Endodermal cell (in vitro differentiated cells): ENCODE measurements at regions not wholly inside any gene's neighbourhood (a gene's known extent, or its start where the extent isn't known, plus 50 kb on each side); places are given as distances from the start of the nearest gene placed in this dataset.

Source experiments
- DNase-seq: peaks from one replicate; pipeline ENCODE4 v3.0.0-alpha.2; 2017
- H3K27ac ChIP-seq: 2 replicates; pipeline ENCODE4 v1.5.1; 2013; ENCODE audit warnings: mild to moderate bottlenecking, low read depth, low read length, moderate library complexity
- H3K27me3 ChIP-seq: 2 replicates; pipeline ENCODE4 v1.6.1; 2013; ENCODE audit warnings: mild to moderate bottlenecking, low read length, moderate library complexity; ENCODE audit not compliant: insufficient read depth, control insufficient read depth, poor library complexity, severe bottlenecking
- H3K36me3 ChIP-seq: 2 replicates; pipeline ENCODE4 v1.7.0; 2013; ENCODE audit warnings: mild to moderate bottlenecking, low read length, moderate library complexity; ENCODE audit not compliant: control insufficient read depth, insufficient read depth
- H3K4me1 ChIP-seq: one replicate; pipeline ENCODE4 v1.7.0; 2013; ENCODE audit warnings: low read length; ENCODE audit not compliant: control insufficient read depth, insufficient read depth
- H3K4me3 ChIP-seq: 2 replicates; pipeline ENCODE4 v1.5.1; 2013; ENCODE audit warnings: mild to moderate bottlenecking, low read length, moderate library complexity
- H3K9ac ChIP-seq: 2 replicates; pipeline ENCODE4 v1.6.1; 2013; ENCODE audit warnings: mild to moderate bottlenecking, low read length, moderate library complexity; ENCODE audit not compliant: poor library complexity, severe bottlenecking; ENCODE audit errors: extremely low read depth
- H3K9me3 ChIP-seq: 2 replicates; pipeline ENCODE4 v1.6.1; 2013; ENCODE audit warnings: mild to moderate bottlenecking, low read length, moderate library complexity; ENCODE audit not compliant: control insufficient read depth
- H3K27ac Mint-ChIP-seq: 2 replicates; pipeline ENCODE4 v1.8.0; 2020; ENCODE audit warnings: mixed read lengths
- H3K27me3 Mint-ChIP-seq: 2 replicates; pipeline ENCODE4 v1.8.0; 2021; ENCODE audit warnings: mild to moderate bottlenecking, mixed read lengths; ENCODE audit not compliant: insufficient read depth
- H3K36me3 Mint-ChIP-seq: 2 replicates; pipeline ENCODE4 v1.8.0; 2020; ENCODE audit warnings: low read depth, mixed read lengths
- H3K4me1 Mint-ChIP-seq: 2 replicates; pipeline ENCODE4 v1.8.0; 2020; ENCODE audit warnings: mixed read lengths
- H3K4me3 Mint-ChIP-seq: 2 replicates; pipeline ENCODE4 v1.8.0; 2020; ENCODE audit warnings: mild to moderate bottlenecking, moderate library complexity, mixed read lengths
- H3K9me3 Mint-ChIP-seq: 2 replicates; pipeline ENCODE4 v1.8.0; 2020; ENCODE audit warnings: mild to moderate bottlenecking, mixed read lengths
- CTCF ChIP-seq: fragments of 200-600 bp; sonication (generic); conservative IDR thresholded peaks from 2 replicates; pipeline ENCODE4 v1.5.0; 2021; ENCODE audit warnings: antibody characterized with exemption, mild to moderate bottlenecking
- WGBS, 2 experiments: methylation state at CpG; one replicate each; pipeline versions ENCODE4 v1.1.5 to v1.1.7; 2013; ENCODE audit warnings: missing lambda C conversion rate in 2 of 2, mixed read lengths in 1 of 2; ENCODE audit not compliant: insufficient coverage in 1 of 2, insufficient read length in 1 of 2; 5-methylcytosine and 5-hydroxymethylcytosine counted together

GRCh38 chr6:26300043-26300331 lies 65.0 kb upstream of the BTN3A2 start:
- H3K9ac ChIP-seq = no peak overlapping the region
- H3K4me1 ChIP-seq = no peaks in the 10 kb centered on the region
- WGBS, 2 experiments = 87 to 100% methylated on average over 1 to 3 of the region's 3 CpGs
- peaks cover 1% of the 10 kb centered on the region for H3K4me1 Mint-ChIP-seq
- peak overlapping the region; percentile 67 for H3K4me3 ChIP-seq
- H3K27ac Mint-ChIP-seq = no peak overlapping the region
- no peaks in the 10 kb centered on the region for H3K36me3 ChIP-seq
- no peaks in the 10 kb centered on the region for H3K36me3 Mint-ChIP-seq
- H3K9me3 ChIP-seq = no peaks in the 10 kb centered on the region
- H3K9me3 Mint-ChIP-seq = no peaks in the 10 kb centered on the region
- H3K27ac ChIP-seq = no peak overlapping the region
- H3K4me3 Mint-ChIP-seq = peak overlapping the region; percentile 64
- TF ChIP-seq CTCF = no peak
- no peaks in the 10 kb centered on the region for H3K27me3 ChIP-seq
- H3K27me3 Mint-ChIP-seq = no peaks in the 10 kb centered on the region
- DNase-seq = no peak

GRCh38 chr6:26300359-26300758 lies 64.6 kb upstream of the BTN3A2 start:
- H3K36me3 ChIP-seq = no peaks in the 10 kb centered on the region
- H3K27ac ChIP-seq = no peak overlapping the region
- H3K9me3 ChIP-seq = no peaks in the 10 kb centered on the region
- TF ChIP-seq CTCF = no peak
- H3K4me3 ChIP-seq = no peak overlapping the region
- no peak overlapping the region for H3K27ac Mint-ChIP-seq
- no peaks in the 10 kb centered on the region for H3K27me3 ChIP-seq
- peaks cover 1% of the 10 kb centered on the region for H3K4me1 Mint-ChIP-seq
- no peak overlapping the region for H3K4me3 Mint-ChIP-seq
- H3K36me3 Mint-ChIP-seq = no peaks in the 10 kb centered on the region
- H3K4me1 ChIP-seq = no peaks in the 10 kb centered on the region
- no peak for DNase-seq
- H3K9ac ChIP-seq = no peak overlapping the region
- no peaks in the 10 kb centered on the region for H3K9me3 Mint-ChIP-seq
- H3K27me3 Mint-ChIP-seq = no peaks in the 10 kb centered on the region

GRCh38 chr6:26300828-26301227 lies 64.2 kb upstream of the BTN3A2 start:
- Mint-ChIP-seq H3K4me1 (peaks cover 1% of the 10 kb centered on the region), H3K27me3 (no peaks in the 10 kb centered on the region)
- no peak for TF ChIP-seq CTCF

More at GRCh38 chr6:26300828-26301227, 64.2 kb upstream of the BTN3A2 start:
- Histone ChIP-seq H3K4me1 (no peaks in the 10 kb centered on the region), H3K27me3 (no peaks in the 10 kb centered on the region), H3K36me3 (no peaks in the 10 kb centered on the region), H3K9me3 (no peaks in the 10 kb centered on the region), H3K4me3 (no peak overlapping the region), H3K27ac (no peak overlapping the region), H3K9ac (no peak overlapping the region)
- Mint-ChIP-seq H3K9me3 (no peaks in the 10 kb centered on the region), H3K36me3 (no peaks in the 10 kb centered on the region), H3K27ac (no peak overlapping the region), H3K4me3 (no peak overlapping the region)
- DNase-seq = no peak
